NCI-H526 treated with DMSO at 0.1 percent for 48 hours (cell line): ENCODE measurements at regions not wholly inside any gene's neighbourhood (a gene's known extent, or its start where the extent isn't known, plus 50 kb on each side); places are given as distances from the start of the nearest gene placed in this dataset.

ENCODE experiments used
- DNase-seq: peaks from one replicate; lab custom pipeline; 2025; lab: John Stamatoyannopoulos, UW

DNA sequence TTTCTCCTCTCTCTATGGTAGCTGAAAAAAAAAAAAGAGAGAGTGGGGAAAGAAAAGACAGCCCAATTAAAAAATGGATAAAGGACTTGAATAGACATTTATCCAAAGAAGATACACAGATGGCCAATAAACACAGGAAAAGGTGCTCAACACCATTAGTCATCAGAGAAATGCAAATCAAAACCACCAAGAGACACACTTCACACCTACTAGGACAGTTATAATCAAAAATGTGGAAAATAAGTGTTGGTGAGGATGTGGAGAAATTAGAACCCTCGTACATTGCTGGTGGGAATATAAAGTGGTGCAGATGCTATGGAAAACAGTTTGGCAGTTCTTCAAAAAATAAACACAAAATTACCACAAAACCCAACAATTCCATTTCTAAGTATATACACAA is 172.4 kb upstream of the GRIN2B start:
- DNase-seq: no peak

DNA sequence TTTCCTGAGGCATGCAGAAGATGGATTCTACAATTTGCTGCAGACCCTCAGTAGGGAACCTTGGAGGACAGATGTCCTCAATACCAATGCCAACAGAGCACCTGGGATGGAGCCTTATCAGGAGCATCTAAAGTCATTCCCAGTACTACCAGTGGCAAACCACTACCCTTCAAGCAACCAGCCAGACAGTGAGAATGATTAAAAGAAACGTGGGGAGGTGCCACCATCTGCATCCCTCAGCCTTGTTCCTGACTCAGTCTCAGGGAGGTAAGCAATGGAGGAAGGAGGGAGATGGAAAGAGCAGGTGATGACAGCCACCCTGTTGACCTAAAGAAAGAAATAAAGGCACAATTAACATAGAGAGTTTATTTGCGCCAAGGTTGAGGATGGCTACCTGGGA is 175.2 kb upstream of the GRIN2B start:
- no peak for DNase-seq

DNA sequence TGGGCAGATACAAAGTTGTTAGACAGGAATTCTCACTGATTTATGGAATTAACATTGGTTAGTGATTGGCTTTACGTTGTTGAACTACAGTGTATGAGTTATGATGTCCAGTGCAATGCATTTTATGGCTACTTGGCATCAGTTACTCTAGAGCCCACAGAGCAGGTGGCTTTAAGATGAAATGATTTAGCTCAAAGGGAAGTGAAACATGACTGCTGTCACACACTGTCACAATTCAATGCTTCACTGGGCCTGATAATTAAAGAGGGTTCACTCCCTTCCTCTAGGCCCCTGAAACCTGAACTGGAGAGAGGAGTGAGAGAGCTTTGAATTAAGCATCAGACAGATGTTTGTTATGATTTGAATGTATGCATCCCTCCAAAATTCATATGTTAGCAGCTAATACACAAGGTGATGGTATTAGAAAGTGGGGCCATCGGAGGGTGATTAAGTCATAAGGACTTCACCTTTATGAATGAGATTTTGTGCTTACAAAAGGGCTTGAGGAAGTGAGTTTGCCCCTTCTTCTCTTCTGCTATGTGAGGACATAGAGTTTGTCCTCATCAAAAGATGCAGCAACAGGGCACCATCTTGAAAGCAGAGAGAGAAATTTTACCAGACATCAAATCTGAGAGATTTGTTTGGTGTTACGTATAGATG is 175.8 kb upstream of the GRIN2B start:
- DNase-seq: no peak

DNA sequence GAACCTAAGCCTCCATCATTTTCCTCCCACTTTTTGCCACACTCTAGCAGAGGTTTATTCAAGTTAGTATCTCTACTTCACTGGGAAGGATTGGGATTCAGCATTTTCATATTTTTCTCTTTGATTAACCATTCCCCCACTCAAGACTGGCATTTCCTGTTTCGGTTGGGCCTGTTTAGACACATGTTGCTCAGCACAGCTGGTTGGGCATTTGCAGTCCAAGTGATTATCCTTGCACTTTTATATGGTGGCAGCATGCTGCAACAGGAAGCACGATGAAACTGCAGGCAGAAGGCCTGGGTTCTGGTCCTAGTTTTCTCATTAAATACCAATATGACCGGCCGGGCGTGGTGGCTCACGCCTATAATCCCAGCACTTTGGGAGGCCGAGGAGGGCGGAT is 182.9 kb upstream of the GRIN2B start:
- no peak for DNase-seq

DNA sequence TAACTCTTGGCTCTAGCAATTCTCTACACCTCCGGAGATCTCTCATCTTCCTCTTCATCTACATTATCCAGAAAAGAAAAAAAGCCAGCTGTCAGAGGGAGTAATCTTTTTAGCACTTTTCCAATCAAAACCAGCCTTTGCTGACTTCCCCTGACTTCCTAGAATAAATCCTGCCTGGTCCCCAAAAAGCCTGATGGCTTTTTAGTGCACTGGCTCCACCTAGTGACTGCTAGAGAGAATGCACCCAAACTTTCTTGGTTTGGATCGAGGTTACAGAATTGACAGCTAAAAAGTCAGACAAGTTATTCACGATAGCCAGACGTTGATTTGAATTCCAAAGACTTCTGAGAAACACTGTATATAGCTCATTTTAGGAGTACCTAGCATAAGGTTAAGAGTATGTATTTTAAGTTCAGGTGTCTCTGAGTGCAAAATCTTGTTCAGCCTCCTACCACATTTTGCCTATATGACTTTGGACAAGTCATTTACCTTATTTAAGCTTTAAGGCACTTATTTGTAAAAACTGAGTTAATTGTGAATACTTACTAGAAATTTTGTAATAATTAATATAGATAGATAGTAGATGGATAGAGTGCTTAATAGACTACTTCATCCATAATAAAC is 185.7 kb upstream of the GRIN2B start:
- DNase-seq: peak; percentile 28

DNA sequence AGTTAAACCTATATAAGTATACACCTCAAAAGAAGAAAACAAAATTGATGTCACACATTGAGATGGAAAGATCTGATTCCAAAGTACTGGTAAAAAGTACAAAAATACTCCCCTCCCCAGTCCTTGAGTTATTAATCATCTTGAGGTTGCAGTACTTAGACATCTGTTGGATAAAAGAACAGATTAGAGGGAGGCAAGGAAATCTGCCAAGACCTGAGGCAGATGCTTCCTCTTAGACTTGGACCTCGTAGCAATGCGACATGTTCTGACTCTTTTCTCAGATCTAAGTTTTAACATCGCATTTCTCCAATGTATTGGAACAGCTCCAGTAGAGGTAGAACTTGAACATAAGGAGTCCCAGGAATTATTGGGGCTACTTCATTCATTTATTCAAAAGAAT is 187.9 kb upstream of the GRIN2B start:
- DNase-seq: no peak

DNA sequence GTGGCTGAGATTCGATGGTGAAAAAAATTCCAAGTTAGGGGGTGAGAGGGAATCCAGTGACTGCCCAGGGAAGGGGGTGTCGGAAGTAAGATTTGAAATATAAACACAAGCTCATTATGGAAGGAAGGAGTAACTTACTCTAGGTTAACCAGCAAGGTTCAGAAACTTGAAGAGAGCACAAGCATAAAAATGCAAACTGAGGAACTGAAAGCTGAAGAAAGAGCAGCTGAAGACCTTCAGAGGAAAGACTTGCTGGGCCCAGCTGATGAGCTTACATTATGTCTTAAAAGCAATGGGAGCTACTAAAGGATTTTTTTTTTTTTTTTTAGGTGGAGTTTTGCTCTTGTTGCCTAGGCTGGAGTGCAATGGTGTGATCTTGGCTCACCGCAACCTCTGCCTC is 189.7 kb upstream of the GRIN2B start:
- no peak for DNase-seq

DNA sequence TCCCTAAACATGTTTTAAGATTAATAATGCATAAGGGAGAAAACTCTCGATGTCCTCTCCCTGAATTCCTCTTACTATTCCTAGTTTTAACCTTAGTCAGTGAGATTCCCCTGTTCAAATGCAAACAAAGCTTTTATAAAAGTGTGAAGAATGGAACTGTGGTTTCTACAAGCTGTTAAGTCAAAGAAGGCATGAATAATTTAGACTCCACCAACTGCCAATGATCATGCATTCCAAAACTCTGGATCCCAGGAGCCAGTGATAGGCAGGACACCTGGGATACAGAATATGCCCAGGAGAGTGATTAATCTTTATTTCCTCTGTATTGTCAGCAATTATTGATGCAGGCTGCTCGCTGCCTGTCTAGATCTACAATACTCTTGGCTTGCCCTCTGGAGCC is 190.3 kb upstream of the ATF7IP start:
- DNase-seq: no peak

DNA sequence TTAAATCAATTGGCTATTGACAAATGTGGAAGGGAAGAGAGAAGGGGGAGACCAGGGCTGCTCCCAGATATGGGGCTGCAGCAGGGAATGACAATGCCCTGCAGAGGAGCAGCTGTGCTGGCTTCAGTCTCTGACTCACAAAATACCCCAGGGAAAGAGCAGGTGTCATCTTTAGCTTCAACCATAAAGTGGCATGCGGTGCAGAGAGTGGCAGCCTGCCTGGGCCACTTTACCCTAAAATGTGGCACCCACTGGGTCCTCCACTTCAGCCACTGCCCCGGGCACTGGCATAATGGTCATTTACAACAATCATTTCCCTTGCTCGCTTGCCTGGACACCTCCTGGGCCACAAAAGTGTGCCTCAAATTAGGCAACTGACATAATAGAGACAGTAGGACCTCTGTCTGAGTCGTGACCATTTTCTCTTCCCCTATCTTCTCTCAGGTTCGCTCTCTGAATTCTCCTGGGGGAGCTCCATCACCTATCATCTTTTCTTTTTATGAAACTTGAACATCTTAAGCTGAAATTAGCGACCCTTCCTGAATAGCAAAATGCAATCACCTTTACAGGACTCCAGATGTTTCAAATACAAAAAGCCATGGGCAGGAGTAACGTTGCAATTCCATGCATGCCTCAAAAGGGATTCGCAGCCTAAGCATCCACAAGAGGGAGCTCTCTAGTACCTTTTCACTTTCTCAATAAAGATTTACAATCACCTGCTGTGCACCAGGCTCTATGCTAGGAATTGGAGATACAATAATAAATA is 179.9 kb upstream of the ATF7IP start:
- peak; percentile 82 for DNase-seq

DNA sequence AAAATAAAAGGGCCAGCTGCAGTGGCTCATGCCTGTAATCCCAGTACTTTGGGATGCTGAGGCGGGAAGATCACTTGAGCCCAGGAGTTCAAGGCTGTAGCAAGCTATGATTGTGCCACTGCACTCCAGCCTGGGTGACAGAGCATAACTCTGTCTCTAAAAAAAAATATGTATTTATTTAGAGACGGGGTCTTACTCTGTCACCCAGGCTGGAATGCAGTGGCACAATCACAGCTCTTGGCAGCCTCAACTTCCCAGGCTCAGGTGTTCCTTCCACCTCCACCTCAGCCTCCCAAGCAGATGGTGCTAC is 179.3 kb upstream of the ATF7IP start:
- no peak for DNase-seq

DNA sequence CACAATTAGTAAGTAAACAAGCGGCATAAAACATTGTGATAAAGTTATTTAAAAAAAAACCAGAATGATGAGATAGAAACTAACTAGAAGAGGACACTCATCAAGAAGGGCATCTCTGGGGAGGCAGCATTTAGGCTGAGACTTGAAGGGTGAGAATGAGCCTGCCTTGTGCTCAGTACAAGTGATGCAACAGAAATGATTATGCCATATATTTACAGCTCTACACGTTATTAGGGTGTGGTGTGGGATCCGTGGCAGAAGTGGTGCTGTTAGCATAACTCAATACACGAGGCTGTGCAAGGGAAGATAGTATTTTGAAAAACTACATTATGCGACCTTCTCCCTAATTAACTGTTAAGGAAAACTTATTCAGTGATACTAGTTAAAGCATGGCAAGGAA is 178.5 kb upstream of the ATF7IP start:
- DNase-seq: no peak

DNA sequence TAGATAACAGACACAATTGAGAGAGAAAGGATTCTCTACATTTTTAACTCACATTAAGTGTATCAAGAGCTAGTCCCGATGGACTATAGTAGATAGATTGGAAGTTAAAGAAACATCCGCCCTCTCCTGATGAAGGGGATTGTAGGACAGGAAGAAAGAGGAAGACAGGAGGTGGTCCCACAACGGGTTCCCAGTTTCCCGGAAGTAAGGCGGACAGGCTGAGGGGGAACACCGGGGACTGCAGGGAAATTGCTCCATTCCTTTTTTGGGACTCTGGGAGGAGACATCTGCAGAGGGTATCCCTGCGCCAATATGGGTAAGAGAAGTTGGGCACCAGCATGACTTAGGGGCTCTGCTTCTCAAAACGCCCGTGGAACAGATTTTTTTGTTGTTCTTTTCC is 177.5 kb upstream of the ATF7IP start:
- no peak for DNase-seq

DNA sequence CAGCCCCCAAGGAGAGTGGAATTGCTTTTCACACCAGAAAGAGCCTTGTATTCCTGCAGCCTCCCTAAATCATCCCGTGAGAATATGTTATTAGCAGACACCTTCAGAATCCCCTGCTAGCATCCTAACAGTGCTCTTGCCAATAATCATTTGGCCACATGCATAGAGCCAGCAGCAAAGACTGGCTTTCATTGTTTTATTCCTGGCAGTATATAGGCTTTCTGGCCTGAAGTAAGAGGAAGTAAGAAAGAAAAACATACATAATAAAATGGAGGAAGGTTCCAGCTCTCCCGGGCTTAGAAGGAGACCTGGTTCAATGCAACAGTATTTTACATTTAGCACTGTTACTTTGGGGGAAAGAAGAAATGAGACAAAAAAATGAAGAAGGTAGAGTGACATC is 176.7 kb upstream of the ATF7IP start:
- DNase-seq: no peak

DNA sequence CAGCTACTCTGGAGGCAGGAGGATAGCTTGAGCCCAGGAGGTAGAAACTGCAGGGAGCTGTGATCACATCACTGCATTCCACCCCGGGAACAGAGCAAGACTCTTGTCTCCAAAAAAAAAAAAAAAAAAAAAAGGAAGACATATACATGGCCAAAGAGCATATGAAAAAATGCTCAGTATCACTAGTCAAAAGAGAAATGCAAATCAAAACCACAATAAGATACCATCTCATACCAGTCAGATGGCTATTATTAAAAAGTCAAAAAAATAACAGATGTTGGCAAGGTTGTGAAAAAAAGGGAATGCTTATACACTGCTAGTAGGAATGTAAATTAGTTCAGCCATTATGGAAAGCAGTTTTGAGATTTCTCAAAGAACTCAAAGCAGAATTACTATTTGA is 174.8 kb upstream of the ATF7IP start:
- peak; percentile 87 for DNase-seq

DNA sequence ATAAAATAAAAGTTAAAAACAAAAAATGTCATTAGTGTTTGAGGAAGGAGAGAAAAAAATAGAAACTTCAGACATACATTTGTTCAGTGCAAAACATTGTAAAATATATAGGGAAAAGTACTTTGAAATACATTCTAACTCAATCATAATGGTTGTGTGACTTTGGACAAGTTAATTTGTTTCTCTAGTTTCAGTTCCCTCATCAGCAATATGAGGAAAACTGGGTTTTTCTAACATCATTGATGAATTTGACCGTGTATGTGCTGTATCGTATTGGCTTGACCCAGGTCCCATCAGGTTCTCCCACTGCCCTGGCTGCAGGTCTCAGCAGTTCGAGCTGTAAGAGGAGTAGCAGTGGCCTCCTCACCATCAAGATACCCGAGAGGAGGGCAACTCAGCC is 173.9 kb upstream of the ATF7IP start:
- no peak for DNase-seq

DNA sequence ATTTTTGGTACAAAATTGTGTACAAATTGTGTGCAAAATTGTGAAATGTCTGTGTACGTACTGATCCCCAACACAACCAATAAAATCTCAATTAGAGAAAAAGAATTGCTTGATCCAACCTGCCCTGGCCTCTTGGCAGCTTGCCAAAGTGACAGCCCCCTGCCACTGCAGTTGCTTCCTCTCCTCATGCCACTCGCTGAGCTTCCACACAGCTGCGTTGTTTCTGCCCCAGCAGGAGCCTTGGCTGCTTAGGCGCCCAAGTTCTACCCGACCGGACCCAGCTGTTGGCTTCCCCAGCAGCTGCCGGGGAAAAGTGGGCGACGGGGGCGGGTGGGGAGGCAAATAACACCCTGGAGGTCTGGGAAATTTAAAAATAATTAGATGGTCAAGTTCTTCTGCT is 171.8 kb upstream of the ATF7IP start:
- no peak for DNase-seq

DNA sequence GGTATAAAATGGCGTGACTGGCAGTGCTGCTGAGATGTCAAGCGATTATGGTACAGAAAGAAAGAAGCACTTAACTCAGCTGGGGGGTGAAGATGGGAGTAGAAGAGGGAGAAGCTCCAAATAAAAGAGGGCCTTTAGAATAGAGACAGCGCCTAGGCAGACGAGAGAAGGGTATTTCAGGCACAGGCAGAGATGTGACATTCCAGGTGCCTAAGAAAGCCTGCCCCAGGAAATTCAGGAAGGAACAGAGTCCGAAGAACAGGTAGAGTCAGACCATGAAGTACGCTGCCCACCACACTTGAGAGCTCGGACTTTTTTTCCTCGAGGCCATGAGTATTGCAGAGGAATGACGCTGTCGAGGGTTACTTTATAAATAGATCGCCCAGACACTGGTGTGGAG is 170.9 kb upstream of the ATF7IP start:
- DNase-seq: no peak

DNA sequence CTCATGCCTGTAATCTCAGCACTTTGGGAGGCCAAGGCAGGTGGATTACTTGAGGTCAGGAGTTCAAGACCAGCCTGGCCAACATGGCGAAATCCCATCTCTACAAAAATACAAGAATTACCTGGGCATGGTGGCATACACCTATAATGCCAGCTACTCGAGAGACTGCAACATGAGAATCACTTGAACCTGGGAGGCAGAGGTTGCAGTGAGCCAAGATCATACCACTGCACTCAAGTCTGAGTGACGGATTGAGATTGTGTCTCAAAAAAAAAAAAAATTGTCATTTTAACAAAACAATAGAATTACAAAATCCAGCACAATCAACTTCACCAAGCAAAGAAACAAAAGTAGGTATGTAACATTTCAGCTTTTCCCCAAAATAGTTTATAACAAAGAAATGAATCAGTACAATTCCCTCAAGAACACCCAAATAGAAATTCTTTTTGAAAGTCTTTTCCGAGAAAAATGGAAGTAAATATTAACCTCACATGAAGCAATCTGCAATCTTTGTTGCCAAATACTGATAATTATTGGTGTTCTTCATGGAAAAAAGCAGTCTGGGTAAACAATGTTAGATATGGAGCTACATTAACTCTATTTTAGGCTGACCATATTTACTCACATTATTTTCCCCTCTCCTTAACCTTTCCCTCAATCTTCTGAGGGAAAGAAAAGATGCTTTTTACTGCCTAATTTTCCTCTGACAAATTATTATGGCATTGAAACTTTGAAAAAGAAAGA is 165.9 kb upstream of the ATF7IP start:
- no peak for DNase-seq

DNA sequence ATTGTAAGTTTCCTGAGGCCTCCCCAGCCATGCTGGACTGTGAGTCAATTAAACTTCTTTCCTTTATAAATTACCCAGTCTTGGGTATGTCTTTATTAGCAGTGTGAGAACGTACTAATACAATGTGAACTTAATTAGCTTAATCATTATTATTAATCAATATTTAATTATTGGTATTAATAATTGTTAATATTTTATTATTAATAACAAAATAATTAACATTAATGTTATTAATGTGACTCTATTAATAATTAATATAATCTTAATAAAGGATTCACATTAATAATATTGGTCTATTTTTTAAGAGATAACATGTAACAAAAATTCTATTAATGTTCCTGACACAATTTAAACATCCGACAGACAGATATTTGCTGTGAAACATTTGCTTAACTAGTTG is 164.9 kb upstream of the ATF7IP start:
- no peak for DNase-seq

DNA sequence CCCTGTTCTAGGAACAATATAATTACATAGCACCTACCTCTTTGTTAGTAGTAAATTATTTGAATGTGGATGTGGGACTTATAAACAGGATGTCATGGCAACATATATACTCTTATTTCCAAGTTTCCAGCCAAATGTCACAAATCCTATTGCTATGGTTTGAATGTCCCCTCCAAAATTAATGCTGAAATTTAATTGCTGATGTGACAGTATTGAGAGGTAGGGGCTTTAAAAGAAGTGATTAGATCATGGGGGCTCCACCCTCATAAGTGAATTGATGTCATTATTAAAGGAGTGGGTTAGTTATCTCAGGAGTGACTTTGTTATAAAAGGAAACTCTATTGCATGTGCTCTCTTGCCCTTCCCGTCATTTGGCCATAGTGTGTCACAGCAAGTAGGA is 164.2 kb upstream of the ATF7IP start:
- no peak for DNase-seq

DNA sequence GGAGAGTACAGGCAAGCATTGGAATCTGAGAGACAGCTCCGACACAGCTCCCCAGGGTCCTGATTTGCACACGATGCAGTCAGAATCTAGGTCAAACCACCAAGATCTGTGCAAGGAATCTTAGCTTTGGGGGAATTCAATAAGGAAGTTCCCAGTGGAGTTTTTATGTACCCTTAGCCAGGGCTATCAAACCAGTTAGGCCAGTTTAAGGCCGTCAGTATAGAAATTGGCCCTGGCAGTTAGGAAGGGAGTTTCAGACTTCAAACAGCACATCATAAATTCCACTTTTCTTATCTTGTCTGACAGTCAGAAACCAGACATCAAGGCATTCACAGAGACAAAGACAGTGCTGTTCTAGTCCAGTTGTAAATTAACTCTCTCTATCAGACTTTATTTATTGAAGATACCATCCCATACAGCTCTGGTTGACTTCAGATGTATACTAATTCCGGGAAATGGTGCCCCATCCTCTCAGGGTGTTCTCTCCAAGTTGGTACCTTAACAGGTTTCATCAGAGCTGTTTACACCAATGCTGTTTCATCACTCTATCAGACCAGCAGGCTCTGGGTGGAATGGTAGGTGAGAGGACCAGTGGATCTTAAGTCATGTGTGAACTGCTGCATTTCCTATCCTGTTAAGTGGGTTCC is 157.5 kb upstream of the ATF7IP start:
- peak; percentile 93 for DNase-seq

DNA sequence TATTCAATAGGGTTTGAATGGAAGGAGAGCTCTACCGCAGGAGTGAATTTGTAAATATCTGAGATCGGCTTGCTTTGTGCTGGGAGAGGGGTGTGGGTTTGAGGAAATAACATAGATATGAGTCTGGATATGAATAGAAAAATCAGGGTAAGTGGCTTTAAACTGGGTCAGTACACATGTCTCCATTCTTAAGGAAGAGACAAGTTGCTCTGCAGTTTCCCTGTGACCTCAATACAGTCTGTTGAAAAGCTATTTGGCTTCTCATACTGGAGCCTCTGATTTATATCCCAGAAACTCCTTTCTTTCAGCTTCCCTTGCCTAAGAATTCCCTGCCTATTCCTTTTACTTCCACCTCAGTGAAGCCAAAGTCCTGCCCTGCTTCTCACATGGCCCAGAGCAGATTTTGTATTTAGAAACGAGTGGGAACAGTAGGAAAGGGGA is 153.5 kb upstream of the ATF7IP start:
- peak; percentile 36 for DNase-seq
